ENCODE measurements at regions not wholly inside any gene's neighbourhood (a gene's known extent, or its start where the extent isn't known, plus 50 kb on each side); places are given as distances from the start of the nearest gene placed in this dataset.
"Not testable (repeated sequence)": the region's sequence is repeated elsewhere in the genome, so short reads cannot be mapped to it uniquely, and the experiment has no call there.

- Mint-ChIP-seq H3K9me3 (ENCODE audit: low read depth) (peaks cover 11% of the 10 kb centered on the region), H3K36me3 (peaks cover 3% of the 10 kb centered on the region), H3K4me1 (ENCODE audit: low read depth) (peaks cover 17% of the 10 kb centered on the region), H3K27ac (no peak overlapping the region), H3K27me3 (no peaks in the 10 kb centered on the region), H3K4me3 (no peak overlapping the region)
Measured at GRCh38 chr14:89743828-89744227, 210.7 kb downstream of the EFCAB11 start.

DNA sequence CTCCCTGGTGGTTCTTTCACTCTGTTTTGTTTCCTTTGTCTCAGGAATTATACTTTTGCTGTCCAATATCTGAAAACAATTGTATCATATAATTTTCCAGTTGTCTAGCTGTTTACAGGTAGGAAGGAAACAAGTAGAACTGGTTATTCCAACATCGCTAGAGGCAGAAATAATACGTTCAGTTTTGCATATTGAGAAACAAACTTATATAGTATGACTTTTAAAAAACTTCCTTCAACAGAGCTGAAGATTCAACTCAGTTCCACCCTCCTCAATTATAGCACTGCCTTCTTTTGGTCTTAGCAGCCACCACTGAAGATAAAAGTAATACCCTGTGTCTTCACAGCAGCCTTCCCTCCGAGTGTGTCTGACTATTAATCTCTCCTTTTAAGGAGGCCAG lies 214.3 kb downstream of the EFCAB11 start:
- Mint-ChIP-seq H3K36me3 (peaks cover 2% of the 10 kb centered on the region), H3K27me3 (no peaks in the 10 kb centered on the region), H3K4me1 (ENCODE audit: low read depth) (peaks cover 13% of the 10 kb centered on the region), H3K9me3 (ENCODE audit: low read depth) (no peaks in the 10 kb centered on the region), H3K4me3 (no peak overlapping the region), H3K27ac (no peak overlapping the region)

DNA sequence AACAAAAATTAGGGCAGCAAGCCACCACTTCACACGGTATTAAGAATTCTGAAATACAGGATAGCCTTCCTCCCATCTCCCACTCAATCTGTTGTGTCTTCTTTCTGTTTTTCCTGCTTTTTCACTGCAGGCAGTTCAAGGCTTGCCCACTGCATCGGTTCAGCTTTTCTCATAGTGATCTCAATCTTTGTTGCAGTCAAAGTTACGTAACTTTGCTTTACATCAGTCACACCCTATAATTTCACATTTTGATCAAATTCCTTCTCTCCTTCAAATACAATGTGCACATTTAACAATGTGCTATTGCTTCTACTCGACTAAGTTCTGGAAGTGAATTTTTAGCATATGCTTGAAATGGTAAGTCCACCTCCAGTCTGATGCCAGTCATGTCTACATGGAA lies 217.6 kb downstream of the EFCAB11 start:
- Mint-ChIP-seq H3K4me3 (no peak overlapping the region), H3K36me3 (peaks cover 8% of the 10 kb centered on the region), H3K27ac (no peak overlapping the region), H3K27me3 (no peaks in the 10 kb centered on the region), H3K4me1 (ENCODE audit: low read depth) (peaks cover 2% of the 10 kb centered on the region), H3K9me3 (ENCODE audit: low read depth) (peaks cover 11% of the 10 kb centered on the region)

DNA sequence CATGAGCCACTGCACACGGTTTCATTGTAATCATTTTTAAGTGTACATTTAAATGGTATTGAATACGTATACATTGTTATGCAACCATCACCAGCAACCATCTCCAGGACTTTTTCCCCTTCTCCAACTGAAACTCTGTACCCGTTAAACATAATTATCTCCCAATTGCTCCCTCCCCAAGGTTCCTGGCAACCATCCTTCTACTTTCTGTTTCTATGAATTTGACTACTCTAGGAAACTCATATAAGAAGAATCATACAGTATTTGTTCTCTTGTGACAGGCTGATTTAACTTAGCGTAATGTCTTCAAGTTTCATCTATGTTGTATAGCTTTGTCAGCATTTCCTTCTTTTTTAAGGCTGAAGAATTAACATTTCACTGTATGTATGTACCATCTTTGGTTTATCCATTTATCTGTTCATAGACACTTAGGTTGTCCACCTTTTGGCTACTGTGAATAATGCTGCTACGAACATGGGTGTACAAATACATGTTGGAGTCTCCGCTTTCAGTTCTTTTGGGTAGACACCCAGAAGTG lies 223.1 kb downstream of the EFCAB11 start:
- peaks cover 13% of the 10 kb centered on the region for H3K4me1 Mint-ChIP-seq (ENCODE audit: low read depth)
- no peaks in the 10 kb centered on the region for H3K27me3 Mint-ChIP-seq
- no peak overlapping the region for H3K27ac Mint-ChIP-seq
- peaks cover 11% of the 10 kb centered on the region for H3K9me3 Mint-ChIP-seq (ENCODE audit: low read depth)
- peaks cover 8% of the 10 kb centered on the region for H3K36me3 Mint-ChIP-seq
- H3K4me3 Mint-ChIP-seq = no peak overlapping the region

- Mint-ChIP-seq H3K27me3 (no peaks in the 10 kb centered on the region), H3K36me3 (peaks cover 5% of the 10 kb centered on the region), H3K9me3 (ENCODE audit: low read depth) (peaks cover 11% of the 10 kb centered on the region), H3K27ac (no peak overlapping the region), H3K4me1 (ENCODE audit: low read depth) (peaks cover 21% of the 10 kb centered on the region), H3K4me3 (no peak overlapping the region)
Measured at GRCh38 chr14:89730687-89731086, 223.8 kb downstream of the EFCAB11 start.

- Mint-ChIP-seq H3K9me3 (ENCODE audit: low read depth) (peaks cover 11% of the 10 kb centered on the region), H3K27me3 (no peaks in the 10 kb centered on the region), H3K4me1 (ENCODE audit: low read depth) (peaks cover 38% of the 10 kb centered on the region), H3K4me3 (no peak overlapping the region), H3K36me3 (peaks cover 5% of the 10 kb centered on the region), H3K27ac (no peak overlapping the region)
Measured at GRCh38 chr14:89728964-89729363, 225.6 kb downstream of the EFCAB11 start.

DNA sequence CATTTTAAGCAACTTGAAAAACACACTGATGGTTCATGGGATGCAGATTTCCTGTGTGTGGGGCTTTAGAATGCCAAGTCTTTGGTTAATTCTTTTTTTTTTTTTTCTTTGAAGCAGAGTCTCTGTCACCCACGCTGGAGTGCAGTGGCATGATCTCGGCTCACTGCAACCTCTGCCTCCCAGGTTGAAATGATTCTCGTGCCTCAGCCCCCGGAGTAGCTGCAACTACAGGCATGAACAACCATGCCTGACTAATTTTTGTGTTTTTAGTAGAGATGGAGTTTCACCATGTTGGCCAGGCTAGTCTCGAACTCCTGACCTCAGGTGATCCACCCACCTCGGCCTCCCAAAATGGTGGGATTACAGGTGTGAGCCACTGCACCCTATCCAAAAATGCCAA lies 228.3 kb downstream of the EFCAB11 start:
- H3K4me3 Mint-ChIP-seq = peak overlapping the region; percentile 72
- peak overlapping the region; percentile 99 for H3K27ac Mint-ChIP-seq
- not testable (repeated sequence) for H3K27me3 Mint-ChIP-seq; H3K9me3 Mint-ChIP-seq (ENCODE audit: low read depth); H3K36me3 Mint-ChIP-seq
- H3K4me1 Mint-ChIP-seq (ENCODE audit: low read depth) = peaks cover 64% of the 10 kb centered on the region

- Mint-ChIP-seq H3K4me1 (ENCODE audit: low read depth) (peaks cover 80% of the 10 kb centered on the region), H3K27me3 (no peaks in the 10 kb centered on the region), H3K27ac (peak overlapping the region; percentile 99), H3K9me3 (ENCODE audit: low read depth) (peaks cover 3% of the 10 kb centered on the region), H3K36me3 (peaks cover 5% of the 10 kb centered on the region), H3K4me3 (peak overlapping the region; percentile 86)
Measured at GRCh38 chr14:89724628-89724960, 229.9 kb downstream of the EFCAB11 start.

GRCh38 chr14:89723930-89724627 lies 230.5 kb downstream of the EFCAB11 start:
- peaks cover 84% of the 10 kb centered on the region for H3K4me1 Mint-ChIP-seq (ENCODE audit: low read depth)
- peaks cover 5% of the 10 kb centered on the region for H3K36me3 Mint-ChIP-seq
- peak overlapping the region; percentile 86 for H3K4me3 Mint-ChIP-seq
- H3K27me3 Mint-ChIP-seq = no peaks in the 10 kb centered on the region
- H3K9me3 Mint-ChIP-seq (ENCODE audit: low read depth) = peaks cover 3% of the 10 kb centered on the region
- H3K27ac Mint-ChIP-seq = peak overlapping the region; percentile 99

GRCh38 chr14:89721956-89722355 lies 232.6 kb downstream of the EFCAB11 start:
- peaks cover 5% of the 10 kb centered on the region for H3K36me3 Mint-ChIP-seq
- H3K27me3 Mint-ChIP-seq = no peaks in the 10 kb centered on the region
- H3K4me1 Mint-ChIP-seq (ENCODE audit: low read depth) = peaks cover 89% of the 10 kb centered on the region
- peaks cover 3% of the 10 kb centered on the region for H3K9me3 Mint-ChIP-seq (ENCODE audit: low read depth)
- H3K4me3 Mint-ChIP-seq = peak overlapping the region; percentile 64
- H3K27ac Mint-ChIP-seq = peak overlapping the region; percentile 99

GRCh38 chr14:89720741-89721729 lies 233.5 kb downstream of the EFCAB11 start:
- no peaks in the 10 kb centered on the region for H3K27me3 Mint-ChIP-seq
- H3K4me3 Mint-ChIP-seq = peak overlapping the region; percentile 65
- peaks cover 5% of the 10 kb centered on the region for H3K36me3 Mint-ChIP-seq
- peak overlapping the region; percentile 99 for H3K27ac Mint-ChIP-seq
- H3K4me1 Mint-ChIP-seq (ENCODE audit: low read depth) = peaks cover 87% of the 10 kb centered on the region
- peaks cover 3% of the 10 kb centered on the region for H3K9me3 Mint-ChIP-seq (ENCODE audit: low read depth)

DNA sequence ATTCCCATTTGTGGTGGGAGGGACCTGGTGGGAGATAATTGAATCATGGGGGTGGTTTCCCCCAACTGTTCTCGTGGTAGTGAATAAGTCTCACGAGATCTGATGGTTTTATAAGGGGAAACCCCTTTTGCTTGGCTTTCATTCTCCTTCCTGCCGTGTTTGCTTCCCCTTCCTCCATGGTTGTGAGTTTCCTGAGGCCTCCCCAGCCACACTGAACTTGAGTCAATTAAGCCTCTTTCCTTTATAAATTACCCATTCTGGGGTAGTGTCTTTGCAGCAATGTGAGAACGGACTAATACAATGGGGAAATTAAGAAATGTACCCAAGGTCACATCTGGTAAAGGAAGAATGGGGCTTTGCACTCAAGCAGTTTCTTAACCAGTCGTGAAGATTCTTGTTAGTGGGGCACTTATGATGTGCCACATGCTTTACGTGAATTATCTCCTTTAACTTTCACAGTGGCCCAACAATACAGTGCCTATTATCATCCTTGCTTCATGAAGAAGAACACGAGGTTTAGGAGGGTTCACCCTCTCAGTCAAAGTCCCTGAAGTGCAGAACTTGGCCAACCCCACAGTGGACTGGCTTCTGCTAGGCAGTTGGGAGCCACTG lies 234.3 kb downstream of the EFCAB11 start:
- no peaks in the 10 kb centered on the region for H3K27me3 Mint-ChIP-seq
- H3K4me1 Mint-ChIP-seq (ENCODE audit: low read depth) = peaks cover 86% of the 10 kb centered on the region
- peak overlapping the region; percentile 65 for H3K4me3 Mint-ChIP-seq
- peak overlapping the region; percentile 99 for H3K27ac Mint-ChIP-seq
- peaks cover 3% of the 10 kb centered on the region for H3K9me3 Mint-ChIP-seq (ENCODE audit: low read depth)
- peaks cover 5% of the 10 kb centered on the region for H3K36me3 Mint-ChIP-seq

GRCh38 chr14:89719366-89720075 lies 235.0 kb downstream of the EFCAB11 start:
- Mint-ChIP-seq H3K4me3 (peak overlapping the region; percentile 65), H3K36me3 (peaks cover 5% of the 10 kb centered on the region)

GRCh38 chr14:89708982-89709625 lies 245.4 kb downstream of the EFCAB11 start:
- peaks cover 6% of the 10 kb centered on the region for H3K36me3 Mint-ChIP-seq
- H3K27ac Mint-ChIP-seq = no peak overlapping the region
- no peaks in the 10 kb centered on the region for H3K27me3 Mint-ChIP-seq
- peaks cover 10% of the 10 kb centered on the region for H3K9me3 Mint-ChIP-seq (ENCODE audit: low read depth)
- H3K4me1 Mint-ChIP-seq (ENCODE audit: low read depth) = peaks cover 28% of the 10 kb centered on the region
- no peak overlapping the region for H3K4me3 Mint-ChIP-seq

More at GRCh38 chr14:89719366-89720075, 235.0 kb downstream of the EFCAB11 start:
- Mint-ChIP-seq H3K4me1 (ENCODE audit: low read depth) (peaks cover 86% of the 10 kb centered on the region), H3K27ac (peak overlapping the region; percentile 99), H3K27me3 (no peaks in the 10 kb centered on the region), H3K9me3 (ENCODE audit: low read depth) (peaks cover 3% of the 10 kb centered on the region)
